Right lobe of liver (tissue), 4 donors: ENCODE measurements at regions not wholly inside any gene's neighbourhood (a gene's known extent, or its start where the extent isn't known, plus 50 kb on each side); places are given as distances from the start of the nearest gene placed in this dataset.

Experiments used
- POLR2A ChIP-seq: fragments of 450-650 bp; IDR thresholded peaks from one replicate; pipeline ENCODE4 v1.6.1; 2017; ENCODE audit warnings: antibody characterized with exemption, mild to moderate bottlenecking
- TF ChIP-seq, protein P1 (sequence below), 4 donors: fragments of 200-600 bp in 3 of 4; fragments of 450-650 bp in 1 of 4; IDR thresholded peaks; one replicate each; pipeline versions ENCODE4 v1.5.1 to v1.8.0; 2016 to 2022; ENCODE audit warnings: antibody characterized with exemption in 4 of 4, mild to moderate bottlenecking in 2 of 4
- donor health status: DM: no; HTN: no; CAD: no.
- donor health status: DM: no; HTN: no; CAD: no.
- donor health status: DM: no; HTN: yes; CAD: no.

DNA sequence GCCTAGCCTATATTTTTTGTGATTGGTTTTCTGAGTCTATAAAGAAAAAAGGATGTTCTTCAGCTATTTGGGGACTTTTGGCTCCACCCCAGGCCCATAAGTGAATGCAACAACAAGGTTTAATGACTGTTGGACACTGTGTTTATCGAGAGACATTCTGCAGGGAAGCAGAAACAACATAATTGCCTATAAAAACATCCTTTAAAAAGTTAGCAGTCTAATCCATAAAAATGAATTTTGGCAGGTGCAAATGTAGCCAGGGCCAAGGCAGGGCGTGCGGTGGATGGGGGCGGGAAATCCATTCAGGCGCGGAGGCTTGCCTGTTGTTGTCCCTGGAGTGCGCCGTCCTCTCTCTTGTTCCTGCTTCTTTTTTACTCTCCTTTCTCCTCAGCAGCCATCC lies 99.3 kb downstream of the PAX1 start:
- TF ChIP-seq, protein P1, sequence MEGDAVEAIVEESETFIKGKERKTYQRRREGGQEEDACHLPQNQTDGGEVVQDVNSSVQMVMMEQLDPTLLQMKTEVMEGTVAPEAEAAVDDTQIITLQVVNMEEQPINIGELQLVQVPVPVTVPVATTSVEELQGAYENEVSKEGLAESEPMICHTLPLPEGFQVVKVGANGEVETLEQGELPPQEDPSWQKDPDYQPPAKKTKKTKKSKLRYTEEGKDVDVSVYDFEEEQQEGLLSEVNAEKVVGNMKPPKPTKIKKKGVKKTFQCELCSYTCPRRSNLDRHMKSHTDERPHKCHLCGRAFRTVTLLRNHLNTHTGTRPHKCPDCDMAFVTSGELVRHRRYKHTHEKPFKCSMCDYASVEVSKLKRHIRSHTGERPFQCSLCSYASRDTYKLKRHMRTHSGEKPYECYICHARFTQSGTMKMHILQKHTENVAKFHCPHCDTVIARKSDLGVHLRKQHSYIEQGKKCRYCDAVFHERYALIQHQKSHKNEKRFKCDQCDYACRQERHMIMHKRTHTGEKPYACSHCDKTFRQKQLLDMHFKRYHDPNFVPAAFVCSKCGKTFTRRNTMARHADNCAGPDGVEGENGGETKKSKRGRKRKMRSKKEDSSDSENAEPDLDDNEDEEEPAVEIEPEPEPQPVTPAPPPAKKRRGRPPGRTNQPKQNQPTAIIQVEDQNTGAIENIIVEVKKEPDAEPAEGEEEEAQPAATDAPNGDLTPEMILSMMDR (IDR thresholded peaks at IDR 0.05): no peak
- no peak for TF ChIP-seq POLR2A
